H1 (cell line): ENCODE measurements at regions not wholly inside any gene's neighbourhood (a gene's known extent, or its start where the extent isn't known, plus 50 kb on each side); places are given as distances from the start of the nearest gene placed in this dataset.

Experiments
- BACH1 ChIP-seq: IDR thresholded peaks from 2 replicates; pipeline ENCODE4 v1.6.1; 2012; ENCODE audit warnings: low read length, improper control_type of control experiment
- CHD2 ChIP-seq: IDR thresholded peaks from 2 replicates; pipeline ENCODE4 v1.6.1; 2012; ENCODE audit warnings: low read length, improper control_type of control experiment
- CTCF ChIP-seq, 3 experiments: IDR thresholded peaks; 1 replicate in 2 of 3; 2 replicates in 1 of 3; pipeline versions ENCODE4 v1.5.1 to v1.6.1; 2011; ENCODE audit warnings: low read length in 3 of 3, mild to moderate bottlenecking in 3 of 3, inconsistent platforms in 2 of 3, low read depth in 1 of 3, moderate library complexity in 1 of 3; ENCODE audit not compliant: insufficient read depth in 1 of 3; ENCODE audit errors: control extremely low read depth in 1 of 3
- SIN3A ChIP-seq, 2 experiments: IDR thresholded peaks in 1 of 2; conservative IDR thresholded peaks in 1 of 2; 2 replicates each; pipeline ENCODE4 v1.6.1; 2011 to 2012; ENCODE audit warnings: low read length in 2 of 2, improper control_type of control experiment in 1 of 2, low read depth in 1 of 2, mild to moderate bottlenecking in 1 of 2
- TBP ChIP-seq: IDR thresholded peaks from 2 replicates; pipeline ENCODE4 v1.6.1; 2011; ENCODE audit warnings: low read depth, low read length, improper control_type of control experiment

GRCh38 chr2:200052627-200053026 is 97.2 kb downstream of the MAIP1 start:
- TF ChIP-seq SIN3A (conservative IDR thresholded peaks at IDR 0.05 in 1 of 2, IDR thresholded peaks at IDR 0.05 in 1 of 2; ENCODE audit: low read depth in 1 of 2, low read length in 2 of 2), result no peak
- TF ChIP-seq CTCF (IDR thresholded peaks at IDR 0.05; ENCODE audit: control extremely low read depth in 1 of 3, insufficient read depth in 1 of 3, low read depth in 1 of 3, low read length in 3 of 3), result no peak
- no peak for TF ChIP-seq CHD2
- no peak for TF ChIP-seq BACH1
- no peak for TF ChIP-seq TBP
